H9 (cell line): ENCODE measurements at regions not wholly inside any gene's neighbourhood (a gene's known extent, or its start where the extent isn't known, plus 50 kb on each side); places are given as distances from the start of the nearest gene placed in this dataset.

Source experiments
- DNase-seq: peaks from one replicate; pipeline ENCODE4 v3.0.0-alpha.2; 2017
- H2AFZ ChIP-seq: one replicate; pipeline ENCODE4 v1.6.1; 2013; ENCODE audit warnings: mild to moderate bottlenecking, low read length, control low read depth, moderate library complexity
- H2AK5ac ChIP-seq: 2 replicates; pipeline ENCODE4 v1.6.1; 2013; ENCODE audit warnings: low read length, control low read depth, mixed read lengths; ENCODE audit not compliant: insufficient read length
- H2BK120ac ChIP-seq: one replicate; pipeline ENCODE4 v1.6.1; 2013; ENCODE audit warnings: low read depth, mild to moderate bottlenecking, low read length, control low read depth, inconsistent platforms; ENCODE audit not compliant: poor library complexity, severe bottlenecking
- H2BK12ac ChIP-seq: 2 replicates; pipeline ENCODE4 v1.6.1; 2013; ENCODE audit warnings: low read length, control low read depth, mixed read lengths, low read depth; ENCODE audit not compliant: insufficient read length
- H2BK15ac ChIP-seq: 2 replicates; pipeline ENCODE4 v1.6.1; 2013; ENCODE audit warnings: low read depth, low read length, control low read depth
- H2BK20ac ChIP-seq: one replicate; pipeline ENCODE4 v1.6.1; 2013; ENCODE audit warnings: low read depth, mild to moderate bottlenecking, low read length, control low read depth, inconsistent platforms; ENCODE audit not compliant: poor library complexity, severe bottlenecking
- H2BK5ac ChIP-seq: 2 replicates; pipeline ENCODE4 v1.6.1; 2013; ENCODE audit warnings: low read length, control low read depth, mixed read lengths; ENCODE audit not compliant: insufficient read length
- H3K14ac ChIP-seq: 2 replicates; pipeline ENCODE4 v1.6.1; 2013; ENCODE audit warnings: low read length, control low read depth; ENCODE audit not compliant: insufficient read depth
- H3K18ac ChIP-seq: 2 replicates; pipeline ENCODE4 v1.6.1; 2013; ENCODE audit warnings: low read depth, mild to moderate bottlenecking, mixed read lengths, low read length, control low read depth; ENCODE audit not compliant: insufficient read length
- H3K23ac ChIP-seq: 2 replicates; pipeline ENCODE4 v1.6.1; 2013; ENCODE audit warnings: low read length, control low read depth, mixed read lengths, low read depth; ENCODE audit not compliant: insufficient read length
- H3K23me2 ChIP-seq: 2 replicates; pipeline ENCODE4 v1.6.1; 2013; ENCODE audit warnings: low read depth, mild to moderate bottlenecking, mixed read lengths, low read length, control low read depth; ENCODE audit not compliant: insufficient read length, poor library complexity, severe bottlenecking
- H3K27ac ChIP-seq: 2 replicates; pipeline ENCODE4 v1.5.1; 2013; ENCODE audit warnings: low read length, control low read depth, mixed read lengths, low read depth; ENCODE audit not compliant: insufficient read length
- H3K27me3 ChIP-seq: 2 replicates; pipeline ENCODE4 v1.6.1; 2013; ENCODE audit warnings: low read length, control low read depth, inconsistent platforms; ENCODE audit not compliant: insufficient read depth
- H3K4ac ChIP-seq: 2 replicates; pipeline ENCODE4 v1.6.1; 2013; ENCODE audit warnings: low read depth, mild to moderate bottlenecking, control low read depth, inconsistent platforms, low read length, moderate library complexity
- H3K4me1 ChIP-seq: 2 replicates; pipeline ENCODE4 v1.6.1; 2013; ENCODE audit warnings: low read length, control low read depth, inconsistent platforms; ENCODE audit not compliant: insufficient read depth
- H3K4me2 ChIP-seq: 2 replicates; pipeline ENCODE4 v1.6.1; 2013; ENCODE audit warnings: low read length, control low read depth, mixed read lengths; ENCODE audit not compliant: insufficient read length, insufficient read depth
- H3K56ac ChIP-seq: 2 replicates; pipeline ENCODE4 v1.6.1; 2013; ENCODE audit warnings: low read depth, mild to moderate bottlenecking, mixed read lengths, low read length, control low read depth; ENCODE audit not compliant: insufficient read length
- H3K79me1 ChIP-seq: 2 replicates; pipeline ENCODE4 v1.6.1; 2013; ENCODE audit warnings: low read depth, mild to moderate bottlenecking, moderate library complexity, low read length, control low read depth, inconsistent platforms; ENCODE audit not compliant: insufficient read depth, poor library complexity, severe bottlenecking
- H3K79me2 ChIP-seq: 2 replicates; pipeline ENCODE4 v1.6.1; 2013; ENCODE audit warnings: low read length, control low read depth, inconsistent platforms; ENCODE audit not compliant: insufficient read depth
- H3K9ac ChIP-seq: 2 replicates; pipeline ENCODE4 v1.6.1; 2013; ENCODE audit warnings: low read length, control low read depth, mixed read lengths; ENCODE audit not compliant: insufficient read length; ENCODE audit errors: extremely low read depth
- H3K9me3 ChIP-seq: one replicate; pipeline ENCODE4 v1.6.1; 2013; ENCODE audit warnings: low read depth, low read length, inconsistent platforms; ENCODE audit not compliant: control insufficient read depth
- H3T11ph ChIP-seq: one replicate; pipeline ENCODE4 v1.6.1; 2013; ENCODE audit warnings: mild to moderate bottlenecking, low read length, control low read depth, inconsistent platforms
- H4K20me1 ChIP-seq: one replicate; pipeline ENCODE4 v1.6.1; 2013; ENCODE audit not compliant: control insufficient read depth, insufficient read length, insufficient read depth
- H4K5ac ChIP-seq: 2 replicates; pipeline ENCODE4 v1.6.1; 2013; ENCODE audit warnings: low read depth, mild to moderate bottlenecking, mixed read lengths, low read length, control low read depth; ENCODE audit not compliant: insufficient read length
- H4K8ac ChIP-seq: replicated peaks from 2 replicates; pipeline ENCODE4 v1.6.1; 2013; ENCODE audit warnings: low read length, control low read depth, mixed read lengths, low read depth; ENCODE audit not compliant: insufficient read length
- H4K91ac ChIP-seq: 2 replicates; pipeline ENCODE4 v1.6.1; 2013; ENCODE audit warnings: low read depth, mild to moderate bottlenecking, moderate library complexity, mixed read lengths, low read length, control low read depth; ENCODE audit not compliant: insufficient read length
- H3K27ac Mint-ChIP-seq, 3 experiments: 2 replicates in 2 of 3; 3 replicates in 1 of 3; pipeline ENCODE4 v1.8.0; 2020 to 2021; ENCODE audit warnings: mixed read lengths in 3 of 3, mild to moderate bottlenecking in 1 of 3, moderate library complexity in 1 of 3
- H3K27me3 Mint-ChIP-seq: 2 replicates; pipeline ENCODE4 v1.8.0; 2021; ENCODE audit warnings: low read depth, mild to moderate bottlenecking, moderate library complexity, mixed read lengths
- H3K36me3 Mint-ChIP-seq, 3 experiments: 2 replicates in 2 of 3; 3 replicates in 1 of 3; pipeline ENCODE4 v1.8.0; 2020 to 2021; ENCODE audit warnings: low read depth in 3 of 3, mixed read lengths in 3 of 3; ENCODE audit not compliant: insufficient read depth in 1 of 3
- H3K4me1 Mint-ChIP-seq, 2 experiments: 2 replicates each; pipeline ENCODE4 v1.8.0; 2020; ENCODE audit warnings: mixed read lengths in 2 of 2
- H3K4me3 Mint-ChIP-seq, 2 experiments: 2 replicates in 1 of 2; 3 replicates in 1 of 2; pipeline ENCODE4 v1.8.0; 2020 to 2021; ENCODE audit warnings: mild to moderate bottlenecking in 2 of 2, mixed read lengths in 2 of 2, moderate library complexity in 1 of 2
- H3K9me3 Mint-ChIP-seq, 2 experiments: 2 replicates in 1 of 2; 3 replicates in 1 of 2; pipeline ENCODE4 v1.8.0; 2020; ENCODE audit warnings: mild to moderate bottlenecking in 2 of 2, mixed read lengths in 2 of 2, moderate library complexity in 1 of 2
- WGBS: extraction: QIAGEN DNeasy Blood & Tissue Kit; methylation state at CpG from one replicate; pipeline ENCODE4 v1.1.7; 2013; ENCODE audit warnings: missing lambda C conversion rate, low lambda C conversion rate, mixed read lengths; ENCODE audit not compliant: insufficient read length; ENCODE audit errors: extremely low coverage; 5-methylcytosine and 5-hydroxymethylcytosine counted together
- TF ChIP-seq, protein P1 (sequence below): fragments of 200-600 bp; sonication (generic); conservative IDR thresholded peaks from 3 replicates; pipeline ENCODE4 v1.8.0; 2021; ENCODE audit warnings: antibody characterized with exemption, mild to moderate bottlenecking

DNA sequence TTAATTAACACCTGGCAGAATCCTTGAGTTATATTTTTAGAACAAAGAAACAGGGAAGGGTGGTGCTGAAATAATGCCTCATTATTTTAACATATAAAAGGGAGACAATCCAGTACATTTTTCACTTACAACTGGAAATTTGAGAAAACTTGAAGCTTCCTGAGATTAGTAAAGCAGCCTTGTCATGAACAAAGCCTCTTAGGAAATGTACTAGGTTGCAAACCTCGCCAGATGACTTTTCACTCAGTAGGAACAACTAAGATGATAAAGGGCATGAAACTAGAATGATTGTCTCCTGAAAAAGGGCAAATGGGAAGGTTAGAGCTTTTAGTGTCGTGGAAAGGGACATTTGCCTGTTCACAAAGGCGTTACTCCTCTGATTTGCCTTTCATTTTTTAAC, 289.6 kb downstream of the ETS1 start:
- no peak overlapping the region for H2AK5ac ChIP-seq
- H3T11ph ChIP-seq, result no peak overlapping the region
- no peaks in the 10 kb centered on the region for H3K79me2 ChIP-seq
- no peak overlapping the region for H2BK120ac ChIP-seq
- DNase-seq, result no peak
- no peak overlapping the region for H3K23ac ChIP-seq
- no peak overlapping the region for H3K27ac ChIP-seq
- H3K4me1 ChIP-seq, result no peaks in the 10 kb centered on the region
- TF ChIP-seq, protein P1, sequence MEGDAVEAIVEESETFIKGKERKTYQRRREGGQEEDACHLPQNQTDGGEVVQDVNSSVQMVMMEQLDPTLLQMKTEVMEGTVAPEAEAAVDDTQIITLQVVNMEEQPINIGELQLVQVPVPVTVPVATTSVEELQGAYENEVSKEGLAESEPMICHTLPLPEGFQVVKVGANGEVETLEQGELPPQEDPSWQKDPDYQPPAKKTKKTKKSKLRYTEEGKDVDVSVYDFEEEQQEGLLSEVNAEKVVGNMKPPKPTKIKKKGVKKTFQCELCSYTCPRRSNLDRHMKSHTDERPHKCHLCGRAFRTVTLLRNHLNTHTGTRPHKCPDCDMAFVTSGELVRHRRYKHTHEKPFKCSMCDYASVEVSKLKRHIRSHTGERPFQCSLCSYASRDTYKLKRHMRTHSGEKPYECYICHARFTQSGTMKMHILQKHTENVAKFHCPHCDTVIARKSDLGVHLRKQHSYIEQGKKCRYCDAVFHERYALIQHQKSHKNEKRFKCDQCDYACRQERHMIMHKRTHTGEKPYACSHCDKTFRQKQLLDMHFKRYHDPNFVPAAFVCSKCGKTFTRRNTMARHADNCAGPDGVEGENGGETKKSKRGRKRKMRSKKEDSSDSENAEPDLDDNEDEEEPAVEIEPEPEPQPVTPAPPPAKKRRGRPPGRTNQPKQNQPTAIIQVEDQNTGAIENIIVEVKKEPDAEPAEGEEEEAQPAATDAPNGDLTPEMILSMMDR, result no peak
- no peaks in the 10 kb centered on the region for H3K27me3 ChIP-seq
- H3K27ac Mint-ChIP-seq, result no peak overlapping the region
- H3K4me2 ChIP-seq, result no peak overlapping the region
- no peak overlapping the region for H3K14ac ChIP-seq
- H4K20me1 ChIP-seq, result no peaks in the 10 kb centered on the region
- peaks cover 5 to 9% of the 10 kb centered on the region in 2 experiments for H3K4me1 Mint-ChIP-seq
- no peaks in the 10 kb centered on the region for H3K9me3 ChIP-seq
- H2BK12ac ChIP-seq, result no peak overlapping the region
- H3K36me3 Mint-ChIP-seq, result no peaks in the 10 kb centered on the region; a peak in 1 of 7 replicates
- H3K9ac ChIP-seq, result no peak overlapping the region
- H4K91ac ChIP-seq, result no peak overlapping the region
- H3K4me3 Mint-ChIP-seq, result no peak overlapping the region
- H3K18ac ChIP-seq, result no peak overlapping the region
- H3K9me3 Mint-ChIP-seq, result no peaks in the 10 kb centered on the region
- H4K8ac ChIP-seq, result no peak overlapping the region
- no peak overlapping the region for H2BK5ac ChIP-seq
- H3K27me3 Mint-ChIP-seq, result peaks cover 2% of the 10 kb centered on the region; the same call in 1 of the 2 replicates
- no peak overlapping the region for H3K4ac ChIP-seq
- H2BK15ac ChIP-seq, result no peak overlapping the region
- no CpG with 5 or more reads among the region's 3 CpGs for WGBS
- no peaks in the 10 kb centered on the region for H3K23me2 ChIP-seq
- H2AFZ ChIP-seq, result no peak overlapping the region
- H3K56ac ChIP-seq, result no peak overlapping the region
- no peak overlapping the region for H2BK20ac ChIP-seq
- no peaks in the 10 kb centered on the region for H3K79me1 ChIP-seq
- H4K5ac ChIP-seq, result no peak overlapping the region
